Lung (tissue), 11 donors: ENCODE measurements at regions not wholly inside any gene's neighbourhood (a gene's known extent, or its start where the extent isn't known, plus 50 kb on each side); places are given as distances from the start of the nearest gene placed in this dataset.

Experiments used
- ATAC-seq: fragments of 200-7000 bp; cut with Tn5 transposase; one replicate; pipeline ENCODE4 v1.9.1; 2020; ENCODE audit warnings: moderate number of reproducible peaks; ENCODE audit not compliant: insufficient read depth, low FRiP score
- DNase-seq, 3 donors: peaks; one replicate each; pipeline ENCODE4 v3.0.0-alpha.2; 2013 to 2017
- H3K27ac ChIP-seq, 2 donors: one replicate each; pipeline ENCODE4 v1.5.1; 2013; ENCODE audit warnings: mild to moderate bottlenecking in 2 of 2, moderate library complexity in 2 of 2, control low read depth in 1 of 2, inconsistent platforms in 1 of 2, low read depth in 1 of 2, low read length in 1 of 2
- H3K27me3 ChIP-seq, 3 donors: one replicate each; pipeline ENCODE4 v1.5.1; 2013; ENCODE audit warnings: low read length in 2 of 3; ENCODE audit not compliant: control insufficient read depth in 3 of 3, insufficient read depth in 3 of 3
- H3K36me3 ChIP-seq, 4 donors: one replicate each; pipeline ENCODE4 v1.5.1; 2013; ENCODE audit warnings: low read length in 4 of 4, mild to moderate bottlenecking in 1 of 4, moderate library complexity in 1 of 4; ENCODE audit not compliant: control insufficient read depth in 4 of 4, insufficient read depth in 4 of 4
- H3K4me1 ChIP-seq, 5 donors: one replicate each; pipeline ENCODE4 v1.5.1; 2013; ENCODE audit warnings: low read length in 5 of 5, mild to moderate bottlenecking in 2 of 5, moderate library complexity in 1 of 5; ENCODE audit not compliant: control insufficient read depth in 5 of 5, insufficient read depth in 5 of 5
- H3K4me3 ChIP-seq: one replicate; pipeline ENCODE4 v1.5.1; 2013; ENCODE audit warnings: mild to moderate bottlenecking, control low read depth, moderate library complexity
- H3K9ac ChIP-seq, 2 donors: one replicate each; pipeline ENCODE4 v1.5.1; 2013; ENCODE audit warnings: low read length in 2 of 2, control low read depth in 1 of 2; ENCODE audit not compliant: insufficient read depth in 1 of 2
- H3K9me3 ChIP-seq, 4 donors: one replicate each; pipeline ENCODE4 v1.5.1; 2013; ENCODE audit warnings: low read length in 3 of 4, mild to moderate bottlenecking in 1 of 4, moderate library complexity in 1 of 4; ENCODE audit not compliant: control insufficient read depth in 4 of 4, insufficient read depth in 3 of 4
- WGBS, 2 donors: extraction: QIAGEN DNeasy Blood & Tissue Kit; methylation state at CpG; one replicate each; pipeline ENCODE4 v1.1.7; 2013; 5-methylcytosine and 5-hydroxymethylcytosine counted together
- TF ChIP-seq, protein P1 (sequence below): IDR thresholded peaks from 2 replicates; pipeline ENCODE4 v1.5.1; 2012; ENCODE audit warnings: mild to moderate bottlenecking; ENCODE audit errors: control extremely low read depth, extremely low read depth
- donor health status: control.
- donor health status: control.
- donor health status: Bipolar disorder and iron deficiency.
- donor health status: healthy.
- donor health status: DM: yes; HTN: yes; CAD: no.

GRCh38 chr17:55842405-55843158 is 91.7 kb downstream of the PCTP start:
- Histone ChIP-seq H3K4me1 (peaks cover 0 to 5% (median 0%) of the 10 kb centered on the region in 5 donors), H3K9ac (no peak overlapping the region), H3K4me3 (no peak overlapping the region), H3K27ac (no peak overlapping the region), H3K9me3 (no peaks in the 10 kb centered on the region), H3K27me3 (peaks cover 0 to 6% (median 0%) of the 10 kb centered on the region in 3 donors), H3K36me3 (no peaks in the 10 kb centered on the region)
- DNase-seq (no peak), ATAC-seq (no peak)
- TF ChIP-seq, protein P1, sequence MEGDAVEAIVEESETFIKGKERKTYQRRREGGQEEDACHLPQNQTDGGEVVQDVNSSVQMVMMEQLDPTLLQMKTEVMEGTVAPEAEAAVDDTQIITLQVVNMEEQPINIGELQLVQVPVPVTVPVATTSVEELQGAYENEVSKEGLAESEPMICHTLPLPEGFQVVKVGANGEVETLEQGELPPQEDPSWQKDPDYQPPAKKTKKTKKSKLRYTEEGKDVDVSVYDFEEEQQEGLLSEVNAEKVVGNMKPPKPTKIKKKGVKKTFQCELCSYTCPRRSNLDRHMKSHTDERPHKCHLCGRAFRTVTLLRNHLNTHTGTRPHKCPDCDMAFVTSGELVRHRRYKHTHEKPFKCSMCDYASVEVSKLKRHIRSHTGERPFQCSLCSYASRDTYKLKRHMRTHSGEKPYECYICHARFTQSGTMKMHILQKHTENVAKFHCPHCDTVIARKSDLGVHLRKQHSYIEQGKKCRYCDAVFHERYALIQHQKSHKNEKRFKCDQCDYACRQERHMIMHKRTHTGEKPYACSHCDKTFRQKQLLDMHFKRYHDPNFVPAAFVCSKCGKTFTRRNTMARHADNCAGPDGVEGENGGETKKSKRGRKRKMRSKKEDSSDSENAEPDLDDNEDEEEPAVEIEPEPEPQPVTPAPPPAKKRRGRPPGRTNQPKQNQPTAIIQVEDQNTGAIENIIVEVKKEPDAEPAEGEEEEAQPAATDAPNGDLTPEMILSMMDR: no peak
- 88 to 89% methylated on average over 5 of the region's 5 CpGs for WGBS, 2 donors

DNA sequence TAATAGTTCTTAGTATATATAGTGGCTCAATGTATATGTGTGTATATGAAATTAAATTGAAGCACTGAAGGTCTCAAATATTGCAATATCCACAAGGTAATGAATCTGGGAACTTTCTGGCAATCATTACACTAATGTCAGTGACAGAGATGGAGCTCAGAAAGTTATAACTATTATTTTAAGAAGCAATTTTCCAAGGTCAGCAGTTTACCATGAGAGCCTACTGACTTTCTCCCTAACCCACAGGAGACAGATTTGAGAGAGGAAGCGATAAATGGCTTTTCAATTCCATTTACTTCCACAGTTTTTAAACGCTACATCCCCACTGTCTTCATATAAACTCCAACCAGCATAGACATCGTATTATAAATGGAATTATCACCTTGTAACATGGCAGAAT is 92.9 kb downstream of the PCTP start:
- H3K4me1 ChIP-seq: peaks cover 0 to 5% (median 0%) of the 10 kb centered on the region in 5 donors
- TF ChIP-seq, protein P1: no peak
- no peak overlapping the region for H3K4me3 ChIP-seq
- no peak overlapping the region for H3K9ac ChIP-seq
- H3K27ac ChIP-seq: no peak overlapping the region
- peaks cover 0 to 6% (median 0%) of the 10 kb centered on the region in 3 donors for H3K27me3 ChIP-seq
- H3K36me3 ChIP-seq: no peaks in the 10 kb centered on the region
- DNase-seq (no peak), ATAC-seq (no peak)
- WGBS, 2 donors: 93 to 96% methylated on average over 3 of the region's 3 CpGs
- no peaks in the 10 kb centered on the region for H3K9me3 ChIP-seq

GRCh38 chr17:55845385-55845784 is 94.5 kb downstream of the PCTP start:
- ATAC-seq (peak; percentile 86), DNase-seq (peak; percentile 81 to 83 (median 81))
- Histone ChIP-seq H3K9ac (no peak overlapping the region), H3K36me3 (no peaks in the 10 kb centered on the region), H3K9me3 (no peaks in the 10 kb centered on the region), H3K4me1 (peaks cover 0 to 5% (median 0%) of the 10 kb centered on the region in 5 donors), H3K27ac (no peak overlapping the region), H3K27me3 (peaks cover 0 to 6% (median 0%) of the 10 kb centered on the region in 3 donors), H3K4me3 (no peak overlapping the region)
- 7 to 11% methylated on average over 32 of the region's 32 CpGs for WGBS, 2 donors
- TF ChIP-seq, protein P1: no peak
